ENCODE measurements at regions not wholly inside any gene's neighbourhood (a gene's known extent, or its start where the extent isn't known, plus 50 kb on each side); places are given as distances from the start of the nearest gene placed in this dataset.

- Mint-ChIP-seq H3K9me3 (ENCODE audit: low read depth) (no peaks in the 10 kb centered on the region), H3K4me3 (ENCODE audit: unreplicated experiment) (no peak overlapping the region), H3K27me3 (ENCODE audit: low read depth) (peaks cover 23% of the 10 kb centered on the region), H3K36me3 (ENCODE audit: low read depth) (no peaks in the 10 kb centered on the region), H3K27ac (ENCODE audit: unreplicated experiment) (no peak overlapping the region), H3K4me1 (ENCODE audit: low read depth) (no peaks in the 10 kb centered on the region)
- TF ChIP-seq CTCF (IDR thresholded peaks at IDR 0.05), result no peak
- DNase-seq (ENCODE audit: low spot score), result no peak
These were observed 166.7 kb downstream of the DNAJB9 start for GRCh38 chr7:108736221-108736891.

- TF ChIP-seq CTCF (IDR thresholded peaks at IDR 0.05), result no peak
- no peak for DNase-seq (ENCODE audit: low spot score)
- H3K36me3 Mint-ChIP-seq (ENCODE audit: low read depth), result no peaks in the 10 kb centered on the region
- H3K4me1 Mint-ChIP-seq (ENCODE audit: low read depth), result no peaks in the 10 kb centered on the region
- no peak overlapping the region for H3K27ac Mint-ChIP-seq (ENCODE audit: unreplicated experiment)
- H3K4me3 Mint-ChIP-seq (ENCODE audit: unreplicated experiment), result no peak overlapping the region
- H3K9me3 Mint-ChIP-seq (ENCODE audit: low read depth), result no peaks in the 10 kb centered on the region
- peaks cover 5% of the 10 kb centered on the region for H3K27me3 Mint-ChIP-seq (ENCODE audit: low read depth)
These were observed 201.5 kb downstream of the DNAJB9 start for GRCh38 chr7:108770981-108771745.

GRCh38 chr7:108771853-108772252 is 202.2 kb downstream of the DNAJB9 start:
- Mint-ChIP-seq H3K4me1 (ENCODE audit: low read depth) (no peaks in the 10 kb centered on the region), H3K27ac (ENCODE audit: unreplicated experiment) (no peak overlapping the region), H3K36me3 (ENCODE audit: low read depth) (no peaks in the 10 kb centered on the region), H3K27me3 (ENCODE audit: low read depth) (peaks cover 3% of the 10 kb centered on the region), H3K4me3 (ENCODE audit: unreplicated experiment) (no peak overlapping the region), H3K9me3 (ENCODE audit: low read depth) (no peaks in the 10 kb centered on the region)
- no peak for TF ChIP-seq CTCF (IDR thresholded peaks at IDR 0.05)
- no peak for DNase-seq (ENCODE audit: low spot score)

GRCh38 chr7:108777966-108778365 is 208.3 kb downstream of the DNAJB9 start:
- Mint-ChIP-seq H3K27me3 (ENCODE audit: low read depth) (peaks cover 13% of the 10 kb centered on the region), H3K36me3 (ENCODE audit: low read depth) (no peaks in the 10 kb centered on the region), H3K4me1 (ENCODE audit: low read depth) (no peaks in the 10 kb centered on the region), H3K27ac (ENCODE audit: unreplicated experiment) (no peak overlapping the region), H3K9me3 (ENCODE audit: low read depth) (no peaks in the 10 kb centered on the region), H3K4me3 (ENCODE audit: unreplicated experiment) (no peak overlapping the region)
- no peak for TF ChIP-seq CTCF (IDR thresholded peaks at IDR 0.05)
- no peak for DNase-seq (ENCODE audit: low spot score)

- no peak overlapping the region for H3K4me3 Mint-ChIP-seq (ENCODE audit: unreplicated experiment)
- H3K9me3 Mint-ChIP-seq (ENCODE audit: low read depth), result peaks cover 23% of the 10 kb centered on the region
- H3K27me3 Mint-ChIP-seq (ENCODE audit: low read depth), result peaks cover 6% of the 10 kb centered on the region
- no peaks in the 10 kb centered on the region for H3K36me3 Mint-ChIP-seq (ENCODE audit: low read depth)
- H3K4me1 Mint-ChIP-seq (ENCODE audit: low read depth), result no peaks in the 10 kb centered on the region
- TF ChIP-seq CTCF (IDR thresholded peaks at IDR 0.05), result no peak
- DNase-seq (ENCODE audit: low spot score), result no peak
- H3K27ac Mint-ChIP-seq (ENCODE audit: unreplicated experiment), result no peak overlapping the region
These were observed 219.8 kb downstream of the DNAJB9 start for GRCh38 chr7:108789451-108789850.

Measured in chondrocyte (in vitro differentiated cells).